HG03571 (cell line): ENCODE measurements at regions not wholly inside any gene's neighbourhood (a gene's known extent, or its start where the extent isn't known, plus 50 kb on each side); places are given as distances from the start of the nearest gene placed in this dataset.
A peak's percentile ranks its signal among the peaks of the same experiment; 100 is the strongest.
"Not testable (repeated sequence)": the region's sequence is repeated elsewhere in the genome, so short reads cannot be mapped to it uniquely, and the experiment has no call there.

Experiments
- ATAC-seq: cut with Tn5 transposase; IDR thresholded peaks from one replicate; pipeline ENCODE4 v1.9.1; 2021; ENCODE audit not compliant: unreplicated experiment

DNA sequence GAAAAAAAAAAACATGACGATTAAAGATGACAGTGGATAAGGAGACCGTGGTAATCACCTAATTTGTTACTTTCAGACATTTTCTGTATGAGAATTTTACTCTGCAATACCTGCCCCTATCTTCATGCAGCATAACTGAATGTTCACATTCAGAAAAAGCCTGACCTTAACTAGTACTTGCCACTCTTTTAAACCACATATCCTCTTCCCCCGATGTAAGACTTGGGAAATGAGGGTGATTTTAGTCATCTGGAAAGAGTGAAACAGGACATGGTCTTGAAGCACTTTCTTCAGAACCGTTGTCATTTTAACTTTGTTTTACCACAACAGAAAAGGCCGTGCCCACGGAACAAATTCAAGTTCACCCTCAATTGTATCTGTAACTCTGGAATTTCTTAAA lies 318.5 kb downstream of the BCL2L11 start:
- ATAC-seq, result not testable (repeated sequence)

GRCh38 chr2:111441614-111442013 lies 320.9 kb downstream of the BCL2L11 start:
- ATAC-seq, result not testable (repeated sequence)

DNA sequence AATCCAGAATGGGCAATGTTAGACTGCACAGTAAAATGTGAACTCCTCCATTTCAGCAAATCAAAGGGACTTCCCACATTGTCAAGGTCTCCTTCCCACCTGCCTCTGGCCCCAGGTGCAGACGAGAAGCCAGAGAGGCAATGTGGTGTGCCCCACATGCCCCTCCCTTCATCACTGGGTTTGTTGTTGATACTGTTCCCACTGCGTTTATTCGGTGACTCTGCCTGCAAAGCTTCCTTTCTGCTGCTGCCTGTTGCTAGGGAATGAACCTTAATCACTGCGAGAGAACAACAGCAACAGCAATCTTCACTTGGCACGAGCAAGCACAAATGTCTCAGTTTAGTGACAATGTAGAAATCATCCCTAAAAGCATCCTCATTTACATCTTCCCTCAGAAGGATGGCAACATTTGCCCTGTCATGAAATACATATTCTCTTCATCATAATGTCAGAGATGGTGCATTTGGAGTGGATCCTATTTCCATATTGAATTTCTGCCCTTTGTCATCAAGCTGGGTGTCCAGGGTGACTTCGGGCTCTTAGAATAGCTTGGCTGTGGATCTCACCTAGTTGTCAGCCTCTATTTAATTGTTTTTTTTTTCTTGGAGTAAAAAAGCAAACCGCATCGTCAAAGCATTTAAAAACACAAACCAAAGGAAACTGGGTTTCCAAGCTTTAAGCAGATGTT lies 322.2 kb downstream of the BCL2L11 start:
- not testable (repeated sequence) for ATAC-seq

GRCh38 chr2:111444516-111444915 lies 323.8 kb downstream of the BCL2L11 start:
- not testable (repeated sequence) for ATAC-seq

GRCh38 chr2:111445191-111445929 lies 324.6 kb downstream of the BCL2L11 start:
- not testable (repeated sequence) for ATAC-seq

DNA sequence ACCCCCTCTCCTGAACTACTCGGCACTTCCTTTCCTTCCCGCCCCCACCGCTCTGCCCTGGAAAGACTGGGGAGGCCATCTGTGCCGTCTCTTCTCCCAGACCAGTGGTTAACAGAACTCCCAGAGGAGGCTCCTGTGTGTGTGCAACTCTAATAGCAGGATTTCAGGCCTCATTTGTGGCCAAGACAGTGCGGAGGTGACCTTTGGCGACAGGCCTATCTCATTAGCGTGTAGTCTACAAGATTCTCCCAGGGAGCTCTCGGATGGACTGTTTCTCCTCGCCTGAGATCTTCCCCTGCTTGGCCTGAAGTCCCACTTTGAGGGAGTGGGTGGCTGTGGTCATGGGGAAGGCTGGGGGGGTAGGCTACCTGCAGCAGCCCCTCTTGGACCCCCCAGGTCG lies 325.2 kb downstream of the BCL2L11 start:
- not testable (repeated sequence) for ATAC-seq

- ATAC-seq, result not testable (repeated sequence)
These were observed 326.8 kb downstream of the BCL2L11 start for GRCh38 chr2:111447482-111447881.

DNA sequence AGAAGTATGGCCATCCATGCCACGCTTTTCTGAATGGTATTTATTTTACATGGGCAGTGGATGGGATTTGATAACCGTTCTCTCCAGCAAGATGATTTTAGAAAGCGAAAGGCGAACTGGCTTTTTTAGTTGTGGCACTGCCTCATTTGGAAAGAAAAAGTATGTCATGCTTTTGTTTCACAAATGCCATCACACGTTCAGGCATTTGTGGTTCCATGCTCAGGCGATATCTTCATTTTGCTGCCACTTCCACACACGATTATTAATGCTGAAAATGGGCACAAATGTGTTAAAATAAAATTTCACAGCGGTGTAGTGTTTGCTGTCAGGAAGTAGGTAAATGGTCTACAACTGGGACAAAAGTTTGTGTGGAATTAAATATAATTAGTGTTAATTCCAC lies 328.1 kb downstream of the BCL2L11 start:
- ATAC-seq, result not testable (repeated sequence)

- not testable (repeated sequence) for ATAC-seq
These were observed 329.8 kb downstream of the BCL2L11 start for GRCh38 chr2:111450526-111450925.

DNA sequence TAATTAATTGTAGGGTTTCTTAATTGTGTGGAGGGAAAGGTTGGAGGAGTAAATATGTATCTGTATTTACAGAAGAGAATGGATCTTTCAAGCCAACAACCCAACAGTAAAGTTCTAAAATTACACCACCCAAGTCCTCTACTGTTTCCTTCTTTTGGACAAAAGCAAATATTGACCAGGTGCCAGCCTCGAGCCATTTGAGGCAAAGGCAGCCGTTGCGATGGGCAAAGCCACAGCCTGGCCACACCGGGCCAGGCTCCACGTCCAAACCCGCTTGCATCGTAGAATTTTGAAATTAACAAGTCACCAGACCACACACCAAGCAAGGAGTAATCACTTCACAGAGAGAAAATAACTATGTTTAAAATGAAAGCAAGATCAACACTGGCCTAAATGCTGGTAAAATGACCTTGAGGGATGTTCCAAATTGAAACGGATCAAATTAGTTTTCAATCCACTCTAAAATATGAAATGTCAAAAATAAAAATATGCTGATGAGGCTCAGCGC lies 331.0 kb downstream of the BCL2L11 start:
- not testable (repeated sequence) for ATAC-seq

DNA sequence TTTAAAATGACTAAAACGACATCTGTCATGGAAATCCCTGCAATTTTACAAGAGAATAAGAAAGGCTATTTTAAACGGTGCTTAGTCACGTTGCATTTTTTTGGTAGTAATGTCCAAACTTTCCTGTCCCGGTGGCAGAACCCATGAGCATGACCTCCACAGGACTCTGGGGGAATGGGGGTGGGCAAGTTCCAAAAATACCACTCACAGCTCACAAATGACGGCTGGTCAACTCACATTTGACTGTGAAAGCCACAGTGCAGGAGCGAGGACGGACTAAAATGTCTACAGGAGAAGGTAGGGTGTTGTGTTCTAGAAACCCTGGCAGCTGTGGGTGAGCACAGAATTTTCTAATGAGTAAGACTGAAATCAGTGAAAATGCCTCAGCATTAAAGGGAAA lies 331.5 kb downstream of the BCL2L11 start:
- ATAC-seq, result not testable (repeated sequence)

DNA sequence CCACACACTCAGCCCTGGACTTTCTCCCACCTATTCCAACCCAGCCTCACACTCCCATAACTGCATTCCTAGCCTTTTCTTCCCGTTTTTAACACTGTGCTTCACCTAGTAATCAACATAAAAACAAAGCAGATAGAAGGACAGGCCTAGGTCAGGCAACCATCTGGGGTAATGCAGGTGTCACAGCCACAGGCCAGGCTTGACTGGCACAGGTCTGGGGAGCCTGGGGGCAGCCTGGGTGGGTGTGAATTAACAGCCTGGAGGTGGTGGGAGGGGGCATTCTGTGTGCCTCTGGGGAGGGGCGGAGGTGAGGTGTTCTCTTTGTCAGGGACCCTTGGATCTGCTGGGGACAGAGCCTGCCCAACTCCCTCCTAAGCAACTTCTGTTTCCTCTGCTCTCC lies 332.6 kb downstream of the BCL2L11 start:
- ATAC-seq, result not testable (repeated sequence)

DNA sequence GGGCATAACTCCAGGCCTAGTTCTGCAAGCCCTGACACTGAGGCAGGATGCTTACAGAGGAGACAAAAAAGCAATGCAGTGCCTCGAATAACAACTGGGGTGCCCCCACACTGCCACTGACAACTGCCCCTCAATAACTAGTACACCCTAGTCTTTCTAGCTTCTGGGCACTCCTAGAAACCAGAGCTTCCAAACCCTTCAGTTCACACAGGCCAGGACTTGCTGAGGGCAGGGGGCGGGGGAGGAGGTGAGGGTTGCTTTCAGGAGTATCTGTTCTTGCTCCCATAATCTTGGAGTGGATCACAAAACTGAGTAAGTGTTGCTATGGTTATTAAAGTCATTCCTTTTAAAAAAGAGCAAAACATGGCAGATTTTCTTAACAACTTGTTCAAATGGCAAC lies 333.1 kb downstream of the BCL2L11 start:
- not testable (repeated sequence) for ATAC-seq

DNA sequence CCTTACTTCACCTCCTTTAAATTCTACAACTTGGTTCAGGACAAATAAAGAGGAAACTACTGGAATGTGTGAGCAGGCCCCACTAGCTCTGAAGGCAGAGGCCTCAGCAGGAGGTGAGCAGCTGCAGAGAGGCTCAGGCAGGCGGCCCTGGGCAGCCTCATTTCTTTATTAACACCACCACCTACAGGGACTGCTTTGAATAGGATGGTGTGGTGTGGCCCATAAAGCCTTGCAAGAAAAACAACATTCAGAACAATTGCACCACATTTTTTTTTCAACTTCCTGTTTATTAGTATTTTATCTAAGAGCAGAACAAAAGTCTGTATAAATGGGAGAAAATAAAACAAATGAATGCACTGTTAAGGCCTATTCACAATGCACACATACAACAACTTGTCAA lies 333.7 kb downstream of the BCL2L11 start:
- peak; percentile 82 for ATAC-seq

DNA sequence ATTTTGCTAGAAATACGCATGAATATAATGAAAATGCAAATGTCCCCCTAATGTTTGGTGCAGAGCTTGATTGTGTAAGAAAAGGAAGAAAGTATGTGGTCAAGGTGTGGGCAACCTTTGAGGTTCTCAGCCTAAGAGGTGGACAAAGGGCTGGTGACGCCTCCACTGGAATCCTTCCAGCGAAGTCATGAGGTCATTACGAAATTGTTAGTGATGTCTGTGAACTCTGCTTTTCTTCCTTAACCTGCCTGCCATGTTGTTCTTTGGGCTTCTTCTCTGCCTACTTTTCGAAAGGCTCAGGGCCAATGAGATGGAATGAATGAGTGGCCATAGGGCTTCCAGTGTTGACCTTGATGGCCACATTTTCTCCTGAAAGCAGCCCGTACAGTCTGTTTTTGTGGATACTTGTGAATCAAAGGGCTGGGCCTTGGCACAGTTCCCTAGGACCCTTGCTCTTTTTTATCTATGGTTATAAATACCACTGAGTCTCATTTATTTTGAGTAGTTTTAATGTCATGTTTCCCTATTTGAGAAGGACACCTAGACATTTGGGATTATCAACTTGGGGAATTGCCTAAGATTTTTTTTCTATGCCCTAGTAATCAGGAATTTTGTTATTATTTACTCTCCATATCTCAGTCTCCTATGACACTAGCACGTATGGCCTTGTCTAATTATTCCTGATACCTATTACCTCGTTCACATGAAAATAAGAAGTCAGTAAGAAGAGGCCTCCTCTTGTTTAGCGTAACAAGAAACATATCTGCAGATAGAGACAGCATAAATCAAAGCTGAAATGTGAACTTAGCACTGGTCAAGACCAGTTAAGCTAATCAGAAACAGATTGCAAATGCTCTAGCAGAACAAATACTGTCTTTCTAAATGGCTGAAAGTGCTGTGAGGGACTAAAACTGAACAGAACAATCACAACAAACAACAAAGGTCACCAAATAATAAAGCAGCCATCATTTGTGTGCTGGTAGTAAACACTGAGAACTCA lies 334.6 kb downstream of the BCL2L11 start:
- ATAC-seq, result not testable (repeated sequence)

DNA sequence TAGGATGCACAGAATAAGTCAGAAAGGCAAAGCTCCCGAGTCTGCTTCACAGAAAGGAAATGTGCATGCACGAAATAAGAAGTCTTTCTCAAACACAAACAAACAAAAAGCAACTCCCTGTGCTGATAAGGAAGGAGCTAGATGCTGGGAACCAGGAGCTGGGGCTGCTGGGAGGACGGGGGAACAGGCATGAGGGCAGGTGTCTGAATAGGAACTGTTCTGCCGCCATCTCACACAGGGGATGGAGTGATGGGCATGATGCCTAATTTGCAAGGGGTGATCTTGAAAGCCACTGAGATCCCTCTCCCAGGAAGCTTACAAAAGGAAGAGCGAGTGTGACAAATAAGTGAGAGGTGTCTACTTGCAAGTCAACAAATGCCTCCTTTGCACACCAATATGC lies 336.5 kb downstream of the BCL2L11 start:
- not testable (repeated sequence) for ATAC-seq

DNA sequence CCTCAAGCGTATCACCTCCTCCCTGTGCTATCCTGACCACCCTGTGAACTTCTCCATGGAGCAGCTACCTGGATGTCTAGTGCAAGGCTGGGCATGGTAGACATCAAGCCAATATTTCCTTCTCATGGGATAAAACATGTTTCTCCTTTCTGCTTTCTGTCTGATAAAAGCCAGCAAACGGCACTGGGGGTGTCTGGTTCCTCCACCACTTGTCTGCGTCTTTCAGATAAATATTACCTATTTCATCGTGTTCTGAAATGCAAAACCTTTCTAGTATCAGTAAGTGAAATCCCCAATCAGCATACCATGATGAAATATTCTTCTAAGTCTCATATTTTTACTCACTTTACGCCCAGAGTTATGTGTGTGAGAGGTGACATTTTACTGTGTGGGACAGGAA lies 340.2 kb downstream of the BCL2L11 start:
- not testable (repeated sequence) for ATAC-seq

- not testable (repeated sequence) for ATAC-seq
These were observed 341.1 kb downstream of the BCL2L11 start for GRCh38 chr2:111461831-111462230.

DNA sequence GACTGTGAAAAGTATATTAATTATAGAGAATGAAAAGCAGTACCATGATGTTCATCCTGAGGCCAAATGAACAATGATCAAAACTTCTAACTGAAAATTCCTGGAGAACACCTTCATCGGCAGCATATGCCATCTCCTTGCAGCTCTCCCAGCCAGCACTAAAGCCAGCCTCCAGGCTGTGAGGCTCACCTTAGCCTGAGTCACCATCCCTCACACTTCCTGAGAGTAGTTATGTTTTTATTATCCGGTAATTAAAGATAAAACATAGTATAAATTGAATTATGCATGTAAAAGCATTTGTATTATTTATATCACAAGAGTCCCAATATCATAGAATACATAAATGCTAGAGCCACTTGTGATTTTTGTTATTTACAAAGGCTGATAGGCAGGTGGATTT lies 341.9 kb downstream of the BCL2L11 start:
- not testable (repeated sequence) for ATAC-seq

DNA sequence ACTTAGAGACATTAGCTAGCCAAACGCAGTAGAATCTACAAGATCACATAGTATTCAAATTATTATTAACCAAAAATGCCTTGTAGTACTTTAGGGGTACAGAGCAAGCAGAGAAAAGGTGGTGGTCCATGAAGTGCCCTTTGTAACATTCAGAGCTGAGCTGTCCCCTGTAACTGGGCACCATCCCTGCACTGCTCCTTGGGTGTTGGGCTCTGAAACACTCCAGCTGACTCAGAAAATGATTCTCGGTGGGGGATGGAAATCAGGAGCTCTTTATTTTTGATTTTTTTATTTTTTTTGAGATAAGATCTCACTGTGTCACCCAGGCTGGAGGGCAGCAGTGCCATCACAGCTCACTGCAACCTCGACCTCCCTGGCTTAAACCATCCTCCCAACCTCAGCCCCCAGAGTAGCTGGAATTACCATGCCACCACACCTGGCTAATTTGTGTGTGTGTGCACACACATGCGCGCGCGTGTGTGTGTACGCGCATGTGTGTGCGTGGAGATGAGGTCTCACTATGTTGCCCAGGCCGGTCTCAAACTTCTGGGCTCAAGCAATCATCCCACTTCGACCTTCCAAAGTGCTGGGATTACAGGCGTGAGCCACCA lies 342.6 kb downstream of the BCL2L11 start:
- ATAC-seq, result not testable (repeated sequence)
